Lower leg skin (tissue), 3 donors: ENCODE measurements at regions not wholly inside any gene's neighbourhood (a gene's known extent, or its start where the extent isn't known, plus 50 kb on each side); places are given as distances from the start of the nearest gene placed in this dataset.
"Not testable (repeated sequence)": the region's sequence is repeated elsewhere in the genome, so short reads cannot be mapped to it uniquely, and the experiment has no call there.

Experiments
- CTCF ChIP-seq, 3 donors: fragments of 450-650 bp; IDR thresholded peaks; one replicate each; pipeline ENCODE4 v1.5.1; 2016; ENCODE audit warnings: antibody characterized with exemption in 3 of 3, mild to moderate bottlenecking in 3 of 3, moderate library complexity in 2 of 3
- POLR2A ChIP-seq, 2 donors: fragments of 450-650 bp; IDR thresholded peaks; one replicate each; pipeline ENCODE4 v1.6.1; 2016 to 2017; ENCODE audit warnings: antibody characterized with exemption in 2 of 2, mild to moderate bottlenecking in 1 of 2, moderate library complexity in 1 of 2

- not testable (repeated sequence) for TF ChIP-seq CTCF, POLR2A (IDR thresholded peaks at IDR 0.05)
Measured at GRCh38 chr5:148744380-148744779, 82.0 kb upstream of the ADRB2 start.
